ENCODE measurements at regions not wholly inside any gene's neighbourhood (a gene's known extent, or its start where the extent isn't known, plus 50 kb on each side); places are given as distances from the start of the nearest gene placed in this dataset.
"Not testable (repeated sequence)": the region's sequence is repeated elsewhere in the genome, so short reads cannot be mapped to it uniquely, and the experiment has no call there.

GRCh38 chr11:71655041-71655440 is 72.4 kb upstream of the KRTAP5-11 start:
- 76% methylated on average over 5 of the region's 7 CpGs; no CpG with 5 or more reads in 1 of the 2 experiments for WGBS, 2 experiments (ENCODE audit: insufficient coverage in 1 of 2, insufficient read length in 1 of 2)
- H3K4me1 Mint-ChIP-seq; H3K9ac ChIP-seq (ENCODE audit: extremely low read depth, low read length, poor library complexity, severe bottlenecking); H3K36me3 Mint-ChIP-seq (ENCODE audit: low read depth); H3K27me3 Mint-ChIP-seq (ENCODE audit: insufficient read depth); DNase-seq; H3K36me3 ChIP-seq (ENCODE audit: control insufficient read depth, insufficient read depth, low read length); H3K27me3 ChIP-seq (ENCODE audit: control insufficient read depth, insufficient read depth, low read length, poor library complexity, severe bottlenecking); H3K4me3 Mint-ChIP-seq; H3K4me1 ChIP-seq (ENCODE audit: control insufficient read depth, insufficient read depth, low read length); H3K9me3 ChIP-seq (ENCODE audit: control insufficient read depth, low read length); H3K9me3 Mint-ChIP-seq; H3K27ac ChIP-seq (ENCODE audit: low read depth, low read length); H3K4me3 ChIP-seq (ENCODE audit: low read length); H3K27ac Mint-ChIP-seq: not testable (repeated sequence)

- not testable (repeated sequence) for H3K4me3 ChIP-seq (ENCODE audit: low read length); H3K27ac ChIP-seq (ENCODE audit: low read depth, low read length); H3K4me1 ChIP-seq (ENCODE audit: control insufficient read depth, insufficient read depth, low read length); H3K9me3 Mint-ChIP-seq; H3K27ac Mint-ChIP-seq; H3K9me3 ChIP-seq (ENCODE audit: control insufficient read depth, low read length); DNase-seq; H3K27me3 Mint-ChIP-seq (ENCODE audit: insufficient read depth); H3K4me1 Mint-ChIP-seq; H3K36me3 ChIP-seq (ENCODE audit: control insufficient read depth, insufficient read depth, low read length); H3K27me3 ChIP-seq (ENCODE audit: control insufficient read depth, insufficient read depth, low read length, poor library complexity, severe bottlenecking); H3K9ac ChIP-seq (ENCODE audit: extremely low read depth, low read length, poor library complexity, severe bottlenecking); H3K4me3 Mint-ChIP-seq; H3K36me3 Mint-ChIP-seq (ENCODE audit: low read depth)
- WGBS, 2 experiments (ENCODE audit: insufficient coverage in 1 of 2, insufficient read length in 1 of 2), result 90% methylated on average over 1 of the region's 5 CpGs; no CpG with 5 or more reads in 1 of the 2 experiments
Observed at GRCh38 chr11:71656513-71656912, 73.8 kb upstream of the KRTAP5-11 start.

GRCh38 chr11:71664941-71665340 is 82.3 kb upstream of the KRTAP5-11 start:
- H3K4me1 ChIP-seq (ENCODE audit: control insufficient read depth, insufficient read depth, low read length); H3K36me3 ChIP-seq (ENCODE audit: control insufficient read depth, insufficient read depth, low read length); H3K4me3 Mint-ChIP-seq; H3K27me3 Mint-ChIP-seq (ENCODE audit: insufficient read depth); H3K27me3 ChIP-seq (ENCODE audit: control insufficient read depth, insufficient read depth, low read length, poor library complexity, severe bottlenecking); H3K9ac ChIP-seq (ENCODE audit: extremely low read depth, low read length, poor library complexity, severe bottlenecking); H3K27ac Mint-ChIP-seq; H3K4me3 ChIP-seq (ENCODE audit: low read length); H3K9me3 Mint-ChIP-seq; H3K9me3 ChIP-seq (ENCODE audit: control insufficient read depth, low read length); DNase-seq; H3K36me3 Mint-ChIP-seq (ENCODE audit: low read depth); H3K4me1 Mint-ChIP-seq; H3K27ac ChIP-seq (ENCODE audit: low read depth, low read length): not testable (repeated sequence)
- 87% methylated on average over 1 of the region's 3 CpGs; no CpG with 5 or more reads in 1 of the 2 experiments for WGBS, 2 experiments (ENCODE audit: insufficient coverage in 1 of 2, insufficient read length in 1 of 2)

GRCh38 chr11:71698110-71698509 is 115.4 kb upstream of the KRTAP5-11 start:
- peaks cover 33% of the 10 kb centered on the region for H3K9me3 Mint-ChIP-seq

GRCh38 chr11:71698961-71699360 is 116.3 kb upstream of the KRTAP5-11 start:
- not testable (repeated sequence) for H3K4me1 ChIP-seq (ENCODE audit: control insufficient read depth, insufficient read depth, low read length); H3K27me3 Mint-ChIP-seq (ENCODE audit: insufficient read depth); H3K27me3 ChIP-seq (ENCODE audit: control insufficient read depth, insufficient read depth, low read length, poor library complexity, severe bottlenecking); H3K4me1 Mint-ChIP-seq; H3K27ac ChIP-seq (ENCODE audit: low read depth, low read length); H3K9ac ChIP-seq (ENCODE audit: extremely low read depth, low read length, poor library complexity, severe bottlenecking); H3K4me3 Mint-ChIP-seq; H3K27ac Mint-ChIP-seq; H3K4me3 ChIP-seq (ENCODE audit: low read length)
- peak; percentile 66 for TF ChIP-seq CTCF (conservative IDR thresholded peaks at IDR 0.05)
- Mint-ChIP-seq H3K36me3 (ENCODE audit: low read depth) (peaks cover 31% of the 10 kb centered on the region), H3K9me3 (peaks cover 38% of the 10 kb centered on the region)
- DNase-seq, result peak; percentile 61
- WGBS, 2 experiments (ENCODE audit: insufficient coverage in 1 of 2, insufficient read length in 1 of 2), result no CpG with 5 or more reads among the region's 2 CpGs
- peaks cover 11% of the 10 kb centered on the region for H3K36me3 ChIP-seq (ENCODE audit: control insufficient read depth, insufficient read depth, low read length)
- H3K9me3 ChIP-seq (ENCODE audit: control insufficient read depth, low read length), result peaks cover 29% of the 10 kb centered on the region

More at GRCh38 chr11:71698110-71698509, 115.4 kb upstream of the KRTAP5-11 start:
- not testable (repeated sequence) for H3K4me1 Mint-ChIP-seq; H3K36me3 ChIP-seq (ENCODE audit: control insufficient read depth, insufficient read depth, low read length); H3K4me3 Mint-ChIP-seq; H3K4me3 ChIP-seq (ENCODE audit: low read length); H3K27me3 ChIP-seq (ENCODE audit: control insufficient read depth, insufficient read depth, low read length, poor library complexity, severe bottlenecking); DNase-seq; H3K4me1 ChIP-seq (ENCODE audit: control insufficient read depth, insufficient read depth, low read length); H3K9ac ChIP-seq (ENCODE audit: extremely low read depth, low read length, poor library complexity, severe bottlenecking); H3K27ac ChIP-seq (ENCODE audit: low read depth, low read length); H3K27ac Mint-ChIP-seq; H3K27me3 Mint-ChIP-seq (ENCODE audit: insufficient read depth)
- peaks cover 25% of the 10 kb centered on the region for H3K9me3 ChIP-seq (ENCODE audit: control insufficient read depth, low read length)
- peaks cover 27% of the 10 kb centered on the region for H3K36me3 Mint-ChIP-seq (ENCODE audit: low read depth)

GRCh38 chr11:71701435-71702291 is 119.0 kb upstream of the KRTAP5-11 start:
- Histone ChIP-seq H3K9me3 (ENCODE audit: control insufficient read depth, low read length) (peaks cover 37% of the 10 kb centered on the region), H3K36me3 (ENCODE audit: control insufficient read depth, insufficient read depth, low read length) (peaks cover 11% of the 10 kb centered on the region), H3K4me3 (ENCODE audit: low read length) (peak overlapping the region; percentile 56)
- H3K9me3 Mint-ChIP-seq, result peaks cover 58% of the 10 kb centered on the region
- peaks cover 34% of the 10 kb centered on the region for H3K36me3 Mint-ChIP-seq (ENCODE audit: low read depth)
- not testable (repeated sequence) for H3K27me3 ChIP-seq (ENCODE audit: control insufficient read depth, insufficient read depth, low read length, poor library complexity, severe bottlenecking); H3K27me3 Mint-ChIP-seq (ENCODE audit: insufficient read depth); H3K4me3 Mint-ChIP-seq; DNase-seq; H3K27ac ChIP-seq (ENCODE audit: low read depth, low read length); H3K4me1 ChIP-seq (ENCODE audit: control insufficient read depth, insufficient read depth, low read length); H3K4me1 Mint-ChIP-seq; H3K9ac ChIP-seq (ENCODE audit: extremely low read depth, low read length, poor library complexity, severe bottlenecking); H3K27ac Mint-ChIP-seq
- WGBS, 2 experiments (ENCODE audit: insufficient coverage in 1 of 2, insufficient read length in 1 of 2), result 60 to 86% methylated on average over 1 to 3 of the region's 3 CpGs

Measured in endodermal cell (in vitro differentiated cells).